Psoas muscle (tissue), 7 donors: ENCODE measurements at regions not wholly inside any gene's neighbourhood (a gene's known extent, or its start where the extent isn't known, plus 50 kb on each side); places are given as distances from the start of the nearest gene placed in this dataset.

Experiments used
- ATAC-seq, 4 donors: fragments of 200-7000 bp; cut with Tn5 transposase; one replicate each; pipeline ENCODE4 v1.9.1; 2020; ENCODE audit warnings: moderate library complexity in 3 of 4, mild to moderate bottlenecking in 2 of 4
- DNase-seq, 2 donors: peaks; one replicate each; pipeline ENCODE4 v3.0.0-alpha.2; 2020
- H3K27ac ChIP-seq: fragments of 200-600 bp; one replicate; pipeline ENCODE4 v1.8.0; 2022
- H3K27me3 ChIP-seq, 3 donors: fragments of 200-600 bp in 1 of 3; one replicate each; pipeline versions ENCODE4 v1.6.1 to v1.8.0; 2013 to 2022; ENCODE audit warnings: low read length in 2 of 3, mild to moderate bottlenecking in 2 of 3, moderate library complexity in 1 of 3; ENCODE audit not compliant: insufficient read depth in 3 of 3
- H3K36me3 ChIP-seq, 2 donors: fragments of 200-600 bp in 1 of 2; one replicate each; pipeline versions ENCODE4 v1.6.1 to v1.8.0; 2013 to 2022; ENCODE audit warnings: low read depth in 1 of 2, mild to moderate bottlenecking in 1 of 2, moderate library complexity in 1 of 2; ENCODE audit not compliant: insufficient read depth in 1 of 2
- H3K4me1 ChIP-seq: fragments of 200-600 bp; one replicate; pipeline ENCODE4 v1.8.0; 2022
- H3K4me3 ChIP-seq: fragments of 200-600 bp; one replicate; pipeline ENCODE4 v1.8.0; 2022; ENCODE audit warnings: mild to moderate bottlenecking
- H3K9me3 ChIP-seq: fragments of 200-600 bp; one replicate; pipeline ENCODE4 v1.8.0; 2022
- CTCF ChIP-seq: fragments of 200-600 bp; IDR thresholded peaks from one replicate; pipeline ENCODE4 v1.8.0; 2022; ENCODE audit warnings: antibody characterized with exemption
- WGBS, 3 donors: extraction: QIAGEN DNeasy Blood & Tissue Kit; methylation state at CpG; one replicate each; pipeline versions ENCODE4 v1.1.6 to v1.1.7; 2013; 5-methylcytosine and 5-hydroxymethylcytosine counted together
- intact Hi-C, 2 donors: fragments of 100-400 bp; cut with DNase I; formaldehyde crosslinking; loops; one replicate each; pipeline versions ENCODE4 v1.11.0 to v1.14.2; 2022
- donor health status: healthy with polysubstance abuse.
- donor health status: DM: no; HTN: no; CAD: no; lungs with moderate emphysema.
- donor health status: Bipolar disorder and iron deficiency.
- donor health status: healthy.
- donor health status: DM: yes; HTN: yes; CAD: no.
- donor health status: DM: no; HTN: no; CAD: no.
- donor health status: DM: yes; HTN: yes; CAD: no.

GRCh38 chr1:170274131-170274501 is 128.4 kb downstream of the NTMT2 start:
- TF ChIP-seq CTCF = no peak
- Histone ChIP-seq H3K27ac (no peak overlapping the region), H3K27me3 (no peaks in the 10 kb centered on the region), H3K4me3 (no peak overlapping the region), H3K4me1 (no peaks in the 10 kb centered on the region), H3K36me3 (no peaks in the 10 kb centered on the region), H3K9me3 (no peaks in the 10 kb centered on the region)
- DNase-seq (no peak), ATAC-seq (no peak)
- intact Hi-C loops = no loop called here
- WGBS, 3 donors = 49 to 59% (median 55%) methylated on average over 5 of the region's 5 CpGs

GRCh38 chr1:170277985-170278384 is 132.2 kb downstream of the NTMT2 start:
- WGBS, 3 donors = 66 to 77% (median 69%) methylated on average over 2 of the region's 2 CpGs
- no peaks in the 10 kb centered on the region for H3K27me3 ChIP-seq
- no peaks in the 10 kb centered on the region for H3K4me1 ChIP-seq
- H3K4me3 ChIP-seq = no peak overlapping the region
- TF ChIP-seq CTCF = no peak
- no peak overlapping the region for H3K27ac ChIP-seq
- no peak for DNase-seq
- H3K9me3 ChIP-seq = no peaks in the 10 kb centered on the region
- no peak for ATAC-seq
- no peaks in the 10 kb centered on the region for H3K36me3 ChIP-seq
- intact Hi-C loops = no loop called here

GRCh38 chr1:170284016-170284415 is 138.3 kb downstream of the NTMT2 start:
- no peak for ATAC-seq
- 58 to 75% (median 65%) methylated on average over 3 of the region's 3 CpGs for WGBS, 3 donors
- intact Hi-C loops = no loop called here

GRCh38 chr1:170284512-170284911 is 138.8 kb downstream of the NTMT2 start:
- WGBS, 3 donors = 29 to 32% (median 30%) methylated on average over 7 of the region's 7 CpGs
- H3K27ac ChIP-seq = no peak overlapping the region
- DNase-seq (no peak), ATAC-seq (no peak)
- no peaks in the 10 kb centered on the region for H3K4me1 ChIP-seq
- intact Hi-C loops = no loop called here
- H3K9me3 ChIP-seq = no peaks in the 10 kb centered on the region
- H3K36me3 ChIP-seq = no peaks in the 10 kb centered on the region
- no peak overlapping the region for H3K4me3 ChIP-seq
- H3K27me3 ChIP-seq = no peaks in the 10 kb centered on the region
- no peak for TF ChIP-seq CTCF

More at GRCh38 chr1:170284016-170284415, 138.3 kb downstream of the NTMT2 start:
- H3K36me3 ChIP-seq = no peaks in the 10 kb centered on the region
- H3K4me1 ChIP-seq = no peaks in the 10 kb centered on the region
- H3K9me3 ChIP-seq = no peaks in the 10 kb centered on the region
- H3K27me3 ChIP-seq = no peaks in the 10 kb centered on the region
- no peak overlapping the region for H3K27ac ChIP-seq
- TF ChIP-seq CTCF = no peak
- no peak overlapping the region for H3K4me3 ChIP-seq
- DNase-seq = no peak

- Histone ChIP-seq H3K9me3 (no peaks in the 10 kb centered on the region), H3K27me3 (no peaks in the 10 kb centered on the region), H3K36me3 (no peaks in the 10 kb centered on the region), H3K4me1 (no peaks in the 10 kb centered on the region), H3K27ac (no peak overlapping the region), H3K4me3 (no peak overlapping the region)
- ATAC-seq = no peak
- DNase-seq = no peak
- 40 to 49% (median 46%) methylated on average over 5 of the region's 5 CpGs for WGBS, 3 donors
- no peak for TF ChIP-seq CTCF
- intact Hi-C loops = no loop called here
Observed at GRCh38 chr1:170284951-170285350, 139.2 kb downstream of the NTMT2 start.
